ENCODE measurements at regions not wholly inside any gene's neighbourhood (a gene's known extent, or its start where the extent isn't known, plus 50 kb on each side); places are given as distances from the start of the nearest gene placed in this dataset.
A peak's percentile ranks its signal among the peaks of the same experiment; 100 is the strongest.

DNA sequence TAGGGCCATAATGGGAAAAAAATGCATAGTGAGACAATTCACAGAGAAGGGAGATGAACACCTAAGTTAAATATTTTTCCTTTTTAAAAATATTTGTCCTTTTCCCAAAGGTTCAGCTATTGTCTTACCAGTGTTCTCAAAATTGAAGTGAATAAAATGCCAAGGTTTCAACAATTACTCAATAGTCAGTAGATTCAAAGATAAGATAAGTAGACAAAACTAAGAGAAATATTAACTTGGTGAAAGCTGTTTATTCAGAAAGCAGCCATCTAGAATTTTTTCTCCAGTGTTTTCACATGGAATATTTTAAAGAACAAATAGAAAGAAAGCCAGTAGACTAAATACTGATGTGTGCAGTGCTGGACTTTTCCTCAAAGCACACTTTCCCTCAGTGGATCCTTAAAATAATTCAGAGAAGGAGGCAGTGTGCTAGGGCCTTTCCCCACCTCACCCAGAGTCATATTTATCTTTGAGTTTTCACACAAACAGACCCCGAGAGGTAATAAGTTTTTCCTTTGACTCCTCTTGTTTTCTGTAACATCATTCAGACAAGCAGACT, 144.5 kb upstream of the PLEKHG7 start (continued):
- TF ChIP-seq TBL1XR1 (IDR thresholded peaks at IDR 0.05; ENCODE audit: low read depth, low read length) (no peak), RAD21 (IDR thresholded peaks at IDR 0.05; ENCODE audit: insufficient read depth, low read depth, low read length) (0 out of 2 replicates have a peak, but pooled peaks have one; percentile 4)

DNA sequence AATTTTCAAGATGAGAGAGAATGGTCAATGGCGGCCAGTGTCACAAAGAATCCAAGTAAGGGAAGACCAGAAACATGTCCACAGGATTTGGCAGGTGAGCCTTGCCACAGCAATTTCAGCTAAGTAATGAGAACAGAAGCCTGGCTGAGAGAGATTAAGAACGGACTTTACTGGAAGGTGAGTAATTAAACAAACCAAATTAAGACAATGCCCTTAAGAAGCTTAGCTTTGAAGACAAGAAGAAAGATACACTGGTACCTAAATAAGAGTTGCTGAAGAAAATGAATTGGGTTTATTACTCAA, 145.4 kb upstream of the PLEKHG7 start:
- CTCF ChIA-PET = interaction anchor here (0.8 to 5.5 kb wide), 11 partner anchors 9 to 420 kb away, joined by 3 to 61 read pairs (median 4); no protein-coding TSS in a partner anchor
- peak overlapping the region; percentile 75 for H3K4me3 ChIP-seq
- SMC1A ChIA-PET (ENCODE audit: uncharacterized antibody, unreplicated experiment) = interaction anchor here (0.8 to 16.9 kb wide), 24 partner anchors 8 to 527 kb away, joined by 3 to 805 read pairs (median 5); no protein-coding TSS in a partner anchor
- H4K20me1 ChIP-seq (ENCODE audit: control insufficient read depth, insufficient read depth) = no peaks in the 10 kb centered on the region
- peak overlapping the region; percentile 98 for H3K27ac ChIP-seq (ENCODE audit: control insufficient read depth, insufficient read depth)
- FAIRE-seq (no peak), DNase-seq (ENCODE audit: low read depth, low spot score) (no peak), ATAC-seq (no peak)
- intact Hi-C loops (cut with micrococcal nuclease; ENCODE audit: unreplicated experiment) (no loop called here), in situ Hi-C loops (cut with MboI) (loop anchor here (25.0 kb wide), 1 partner anchor 95 kb away; no protein-coding TSS in a partner anchor)
- H3K9ac ChIP-seq (ENCODE audit: control insufficient read depth, insufficient read depth, low read length) = peak overlapping the region; percentile 90
- H3K36me3 ChIP-seq (ENCODE audit: control insufficient read depth in 2 of 2, insufficient read depth in 2 of 2, low read length in 1 of 2) = no peaks in the 10 kb centered on the region
- 0% methylated on average over 2 of the region's 2 CpGs for WGBS (ENCODE audit: insufficient coverage, insufficient replicate concordance, low lambda C conversion rate, missing lambda C conversion rate)
- H3K79me2 ChIP-seq (ENCODE audit: control insufficient read depth, insufficient read depth, low read length) = peaks cover 60% of the 10 kb centered on the region
- H2AFZ ChIP-seq (ENCODE audit: control insufficient read depth, low read depth, low read length) = peak overlapping the region; percentile 68
- peak overlapping the region; percentile 99 for H3K4me2 ChIP-seq (ENCODE audit: control insufficient read depth, insufficient read depth)
- POLR2A ChIA-PET = interaction anchor here (0.6 to 15.2 kb wide), 10 partner anchors 8 to 424 kb away, joined by 3 to 204 read pairs (median 6); partner anchors contain the start of gene BTG1
- H3K4me1 ChIP-seq (ENCODE audit: control insufficient read depth, insufficient read depth, low read length) = peaks cover 67% of the 10 kb centered on the region
- RAD21 ChIA-PET (ENCODE audit: unreplicated experiment) = interaction anchor here (0.7 to 12.1 kb wide), 18 partner anchors 9 to 425 kb away, joined by 3 to 356 read pairs (median 8); partner anchors contain the start of gene BTG1
- no peaks in the 10 kb centered on the region; the same call in 2 of the 3 replicates for H3K9me3 ChIP-seq (replicated peaks; ENCODE audit: control insufficient read depth, insufficient read depth, low read length)
- TSS peak; percentile 51 for BruUV-seq (replicated peaks)
- H3K27me3 ChIP-seq (replicated peaks in 1 of 2; ENCODE audit: control insufficient read depth in 2 of 2, insufficient read depth in 2 of 2, low read length in 1 of 2) = no peaks in the 10 kb centered on the region
- no peak for TF ChIP-seq GABPA (IDR thresholded peaks at IDR 0.05; ENCODE audit: low read depth)
- no peak for TF ChIP-seq KAT2A (conservative IDR thresholded peaks at IDR 0.05; ENCODE audit: control insufficient read depth, low read depth, low read length)
- TF ChIP-seq SREBF2 (IDR thresholded peaks at IDR 0.05; ENCODE audit: low read length) = no peak
- no peak for TF ChIP-seq RAD21 (IDR thresholded peaks at IDR 0.05; ENCODE audit: insufficient read depth, low read depth, low read length)
- TF ChIP-seq KDM1A (IDR thresholded peaks at IDR 0.05; ENCODE audit: borderline replicate concordance) = no peak
- TF ChIP-seq NR2F1 (conservative IDR thresholded peaks at IDR 0.05) = no peak
- TF ChIP-seq, protein P1, sequence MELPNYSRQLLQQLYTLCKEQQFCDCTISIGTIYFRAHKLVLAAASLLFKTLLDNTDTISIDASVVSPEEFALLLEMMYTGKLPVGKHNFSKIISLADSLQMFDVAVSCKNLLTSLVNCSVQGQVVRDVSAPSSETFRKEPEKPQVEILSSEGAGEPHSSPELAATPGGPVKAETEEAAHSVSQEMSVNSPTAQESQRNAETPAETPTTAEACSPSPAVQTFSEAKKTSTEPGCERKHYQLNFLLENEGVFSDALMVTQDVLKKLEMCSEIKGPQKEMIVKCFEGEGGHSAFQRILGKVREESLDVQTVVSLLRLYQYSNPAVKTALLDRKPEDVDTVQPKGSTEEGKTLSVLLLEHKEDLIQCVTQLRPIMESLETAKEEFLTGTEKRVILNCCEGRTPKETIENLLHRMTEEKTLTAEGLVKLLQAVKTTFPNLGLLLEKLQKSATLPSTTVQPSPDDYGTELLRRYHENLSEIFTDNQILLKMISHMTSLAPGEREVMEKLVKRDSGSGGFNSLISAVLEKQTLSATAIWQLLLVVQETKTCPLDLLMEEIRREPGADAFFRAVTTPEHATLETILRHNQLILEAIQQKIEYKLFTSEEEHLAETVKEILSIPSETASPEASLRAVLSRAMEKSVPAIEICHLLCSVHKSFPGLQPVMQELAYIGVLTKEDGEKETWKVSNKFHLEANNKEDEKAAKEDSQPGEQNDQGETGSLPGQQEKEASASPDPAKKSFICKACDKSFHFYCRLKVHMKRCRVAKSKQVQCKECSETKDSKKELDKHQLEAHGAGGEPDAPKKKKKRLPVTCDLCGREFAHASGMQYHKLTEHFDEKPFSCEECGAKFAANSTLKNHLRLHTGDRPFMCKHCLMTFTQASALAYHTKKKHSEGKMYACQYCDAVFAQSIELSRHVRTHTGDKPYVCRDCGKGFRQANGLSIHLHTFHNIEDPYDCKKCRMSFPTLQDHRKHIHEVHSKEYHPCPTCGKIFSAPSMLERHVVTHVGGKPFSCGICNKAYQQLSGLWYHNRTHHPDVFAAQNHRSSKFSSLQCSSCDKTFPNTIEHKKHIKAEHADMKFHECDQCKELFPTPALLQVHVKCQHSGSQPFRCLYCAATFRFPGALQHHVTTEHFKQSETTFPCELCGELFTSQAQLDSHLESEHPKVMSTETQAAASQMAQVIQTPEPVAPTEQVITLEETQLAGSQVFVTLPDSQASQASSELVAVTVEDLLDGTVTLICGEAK (IDR thresholded peaks at IDR 0.05; ENCODE audit: borderline replicate concordance) = peak; percentile 11; the same call in 1 of the 2 replicates
- TF ChIP-seq NRF1 (conservative IDR thresholded peaks at IDR 0.05; ENCODE audit: low read depth, low read length) = no peak
- no peak for TF ChIP-seq STAT1 (conservative IDR thresholded peaks at IDR 0.05)
- TF ChIP-seq RFX5 (IDR thresholded peaks at IDR 0.05; ENCODE audit: low read depth, low read length) = no peak
- no peak for TF ChIP-seq ESRRA (IDR thresholded peaks at IDR 0.05; ENCODE audit: low read length)
- TF ChIP-seq MXI1 (IDR thresholded peaks at IDR 0.05; ENCODE audit: low read depth, low read length) = no peak
- TF ChIP-seq NBN (IDR thresholded peaks at IDR 0.05) = peak; percentile 14; the same call in 1 of the 2 replicates
- TF ChIP-seq, protein P2, sequence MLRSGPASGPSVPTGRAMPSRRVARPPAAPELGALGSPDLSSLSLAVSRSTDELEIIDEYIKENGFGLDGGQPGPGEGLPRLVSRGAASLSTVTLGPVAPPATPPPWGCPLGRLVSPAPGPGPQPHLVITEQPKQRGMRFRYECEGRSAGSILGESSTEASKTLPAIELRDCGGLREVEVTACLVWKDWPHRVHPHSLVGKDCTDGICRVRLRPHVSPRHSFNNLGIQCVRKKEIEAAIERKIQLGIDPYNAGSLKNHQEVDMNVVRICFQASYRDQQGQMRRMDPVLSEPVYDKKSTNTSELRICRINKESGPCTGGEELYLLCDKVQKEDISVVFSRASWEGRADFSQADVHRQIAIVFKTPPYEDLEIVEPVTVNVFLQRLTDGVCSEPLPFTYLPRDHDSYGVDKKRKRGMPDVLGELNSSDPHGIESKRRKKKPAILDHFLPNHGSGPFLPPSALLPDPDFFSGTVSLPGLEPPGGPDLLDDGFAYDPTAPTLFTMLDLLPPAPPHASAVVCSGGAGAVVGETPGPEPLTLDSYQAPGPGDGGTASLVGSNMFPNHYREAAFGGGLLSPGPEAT (IDR thresholded peaks at IDR 0.05; ENCODE audit: low read depth) = no peak
- TF ChIP-seq SREBF1 (IDR thresholded peaks at IDR 0.05; ENCODE audit: low read length) = no peak
- no peak for TF ChIP-seq NR2C1 (IDR thresholded peaks at IDR 0.05)
- TF ChIP-seq JUNB (IDR thresholded peaks at IDR 0.05) = no peak
- TF ChIP-seq ZNF207 (IDR thresholded peaks at IDR 0.05; ENCODE audit: borderline replicate concordance) = 0 out of 2 replicates have a peak, but pooled peaks have one; percentile 45
- TF ChIP-seq YBX1 (IDR thresholded peaks at IDR 0.05) = no peak

Data from GM12878 (cell line).